Astrocyte (in vitro differentiated cells and primary cell): ENCODE measurements at regions not wholly inside any gene's neighbourhood (a gene's known extent, or its start where the extent isn't known, plus 50 kb on each side); places are given as distances from the start of the nearest gene placed in this dataset.
A peak's percentile ranks its signal among the peaks of the same experiment; 100 is the strongest.

ENCODE experiments used
- DNase-seq: peaks from one replicate; pipeline ENCODE4 v3.0.0-alpha.2; 2010; ENCODE audit warnings: low read depth
- FAIRE-seq: peaks from 2 replicates; lab custom pipeline; 2011; peaks lifted over from hg19 to GRCh38; lab: Jason Lieb, UNC
- H2AFZ ChIP-seq: 2 replicates; pipeline ENCODE4 v1.6.0; 2012; ENCODE audit warnings: low read depth, low read length, inconsistent platforms
- H3K27ac ChIP-seq: 2 replicates; pipeline ENCODE4 v1.5.1; 2011; ENCODE audit warnings: low read depth, low read length, inconsistent platforms
- H3K27me3 ChIP-seq: 2 replicates; pipeline ENCODE4 v1.6.0; 2011; ENCODE audit warnings: low read length, inconsistent platforms; ENCODE audit not compliant: insufficient read depth
- H3K36me3 ChIP-seq: 2 replicates; pipeline ENCODE4 v1.5.1; 2011; ENCODE audit warnings: low read length, inconsistent platforms; ENCODE audit not compliant: insufficient read depth
- H3K4me1 ChIP-seq: 2 replicates; pipeline ENCODE4 v1.5.1; 2011; ENCODE audit warnings: low read length, inconsistent platforms; ENCODE audit not compliant: insufficient read depth
- H3K4me2 ChIP-seq: 2 replicates; pipeline ENCODE4 v1.6.0; 2012; ENCODE audit warnings: low read length, inconsistent platforms
- H3K4me3 ChIP-seq: 2 replicates; pipeline ENCODE4 v1.5.1; 2011; ENCODE audit warnings: low read depth, mild to moderate bottlenecking, low read length, inconsistent platforms; ENCODE audit not compliant: insufficient read depth
- H3K79me2 ChIP-seq: 2 replicates; pipeline ENCODE4 v1.6.0; 2012; ENCODE audit warnings: mild to moderate bottlenecking, low read length, inconsistent platforms; ENCODE audit not compliant: insufficient read depth
- H3K9ac ChIP-seq: 2 replicates; pipeline ENCODE4 v1.6.0; 2012; ENCODE audit warnings: mild to moderate bottlenecking, low read length, inconsistent platforms
- H3K9me3 ChIP-seq: 2 replicates; pipeline ENCODE4 v1.5.1; 2012; ENCODE audit warnings: low read depth, mild to moderate bottlenecking, low read length, inconsistent platforms; ENCODE audit not compliant: insufficient read depth
- H4K20me1 ChIP-seq: 2 replicates; pipeline ENCODE4 v1.6.0; 2012; ENCODE audit warnings: low read length, inconsistent platforms; ENCODE audit not compliant: insufficient read depth
- H3K27ac Mint-ChIP-seq: one replicate; pipeline ENCODE4 v1.8.0; 2021; ENCODE audit warnings: mild to moderate bottlenecking, mixed read lengths; ENCODE audit not compliant: unreplicated experiment
- H3K27me3 Mint-ChIP-seq: one replicate; pipeline ENCODE4 v1.8.0; 2021; ENCODE audit warnings: low read depth, mixed read lengths; ENCODE audit not compliant: unreplicated experiment
- H3K36me3 Mint-ChIP-seq: one replicate; pipeline ENCODE4 v1.8.0; 2021; ENCODE audit warnings: low read depth, mixed read lengths; ENCODE audit not compliant: unreplicated experiment
- H3K4me1 Mint-ChIP-seq: one replicate; pipeline ENCODE4 v1.8.0; 2021; ENCODE audit warnings: low read depth, mixed read lengths; ENCODE audit not compliant: unreplicated experiment
- H3K4me3 Mint-ChIP-seq: one replicate; pipeline ENCODE4 v1.8.0; 2021; ENCODE audit warnings: mild to moderate bottlenecking, moderate library complexity, mixed read lengths; ENCODE audit not compliant: unreplicated experiment
- H3K9me3 Mint-ChIP-seq: one replicate; pipeline ENCODE4 v1.8.0; 2021; ENCODE audit warnings: mild to moderate bottlenecking, mixed read lengths; ENCODE audit not compliant: unreplicated experiment
- EZH2 ChIP-seq: IDR thresholded peaks from 2 replicates; pipeline ENCODE4 v1.6.1; 2012; ENCODE audit warnings: mild to moderate bottlenecking, low read length, inconsistent platforms; ENCODE audit not compliant: insufficient read depth
- TF ChIP-seq, protein P1 (sequence below): IDR thresholded peaks from 2 replicates; pipeline ENCODE4 v1.5.1; 2011; ENCODE audit warnings: low read depth, mild to moderate bottlenecking, inconsistent platforms, low read length, moderate library complexity; ENCODE audit not compliant: insufficient read depth

DNA sequence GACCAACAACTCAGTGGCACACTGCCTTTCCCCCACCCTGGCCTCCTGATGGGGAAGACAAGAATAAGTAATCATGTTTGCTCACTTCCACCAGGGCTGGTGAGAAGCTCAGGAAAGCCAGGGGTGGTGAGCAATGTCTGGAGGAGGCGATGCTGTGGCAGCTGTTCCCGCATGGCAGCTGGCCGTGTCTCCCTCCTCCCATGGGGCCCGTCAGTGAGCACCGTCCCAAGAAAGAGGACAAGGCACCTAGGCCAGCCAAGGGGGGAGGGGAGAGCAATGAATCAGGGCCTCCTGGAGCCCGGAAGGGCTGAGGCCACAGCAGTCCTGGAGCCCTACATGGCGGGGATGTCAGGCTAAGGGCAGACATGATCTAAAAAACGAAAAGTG is 69.2 kb upstream of the INSIG1 start:
- Mint-ChIP-seq H3K4me3 (no peak overlapping the region), H3K27me3 (peaks cover 22% of the 10 kb centered on the region), H3K36me3 (peaks cover 10% of the 10 kb centered on the region), H3K4me1 (peaks cover 39% of the 10 kb centered on the region), H3K9me3 (peaks cover 9% of the 10 kb centered on the region), H3K27ac (peak overlapping the region; percentile 66)
- H3K9ac ChIP-seq, result peak overlapping the region; percentile 11
- peak overlapping the region; percentile 8 for H3K4me2 ChIP-seq
- H3K27ac ChIP-seq, result peak overlapping the region; percentile 52
- H3K27me3 ChIP-seq, result no peaks in the 10 kb centered on the region
- no peak overlapping the region for H3K4me3 ChIP-seq
- DNase-seq (peak; percentile 48), FAIRE-seq (no peak)
- H2AFZ ChIP-seq, result peak overlapping the region; percentile 48
- H3K9me3 ChIP-seq, result no peaks in the 10 kb centered on the region
- no peaks in the 10 kb centered on the region for H3K79me2 ChIP-seq
- H3K4me1 ChIP-seq, result peaks cover 30% of the 10 kb centered on the region
- no peak for TF ChIP-seq EZH2
- TF ChIP-seq, protein P1, sequence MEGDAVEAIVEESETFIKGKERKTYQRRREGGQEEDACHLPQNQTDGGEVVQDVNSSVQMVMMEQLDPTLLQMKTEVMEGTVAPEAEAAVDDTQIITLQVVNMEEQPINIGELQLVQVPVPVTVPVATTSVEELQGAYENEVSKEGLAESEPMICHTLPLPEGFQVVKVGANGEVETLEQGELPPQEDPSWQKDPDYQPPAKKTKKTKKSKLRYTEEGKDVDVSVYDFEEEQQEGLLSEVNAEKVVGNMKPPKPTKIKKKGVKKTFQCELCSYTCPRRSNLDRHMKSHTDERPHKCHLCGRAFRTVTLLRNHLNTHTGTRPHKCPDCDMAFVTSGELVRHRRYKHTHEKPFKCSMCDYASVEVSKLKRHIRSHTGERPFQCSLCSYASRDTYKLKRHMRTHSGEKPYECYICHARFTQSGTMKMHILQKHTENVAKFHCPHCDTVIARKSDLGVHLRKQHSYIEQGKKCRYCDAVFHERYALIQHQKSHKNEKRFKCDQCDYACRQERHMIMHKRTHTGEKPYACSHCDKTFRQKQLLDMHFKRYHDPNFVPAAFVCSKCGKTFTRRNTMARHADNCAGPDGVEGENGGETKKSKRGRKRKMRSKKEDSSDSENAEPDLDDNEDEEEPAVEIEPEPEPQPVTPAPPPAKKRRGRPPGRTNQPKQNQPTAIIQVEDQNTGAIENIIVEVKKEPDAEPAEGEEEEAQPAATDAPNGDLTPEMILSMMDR, result no peak
- H3K36me3 ChIP-seq, result no peaks in the 10 kb centered on the region
- no peaks in the 10 kb centered on the region for H4K20me1 ChIP-seq

DNA sequence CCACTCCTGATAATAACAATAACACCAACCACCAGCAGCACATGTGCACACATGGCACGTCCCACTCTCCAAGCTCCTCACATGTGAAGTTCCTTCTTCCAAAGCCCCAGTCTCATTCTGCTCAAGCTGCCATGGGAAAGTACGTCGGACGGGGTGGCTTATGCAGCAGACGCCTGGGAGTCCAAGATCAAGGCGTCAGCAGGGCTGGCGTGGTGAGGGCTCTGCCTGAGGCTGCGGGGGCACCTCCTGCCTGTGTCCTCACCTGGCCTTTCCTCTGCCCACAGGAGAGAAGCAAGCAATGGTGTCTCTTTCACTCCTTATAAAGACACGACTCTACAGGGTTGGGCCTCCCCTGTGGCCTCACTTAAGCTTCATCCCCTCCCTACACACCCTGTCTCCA is 68.8 kb upstream of the INSIG1 start:
- peak overlapping the region; percentile 11 for H3K9ac ChIP-seq
- FAIRE-seq (no peak), DNase-seq (no peak)
- H3K4me3 ChIP-seq, result no peak overlapping the region
- peaks cover 22% of the 10 kb centered on the region for H3K27me3 Mint-ChIP-seq
- H3K27me3 ChIP-seq, result no peaks in the 10 kb centered on the region
- peaks cover 31% of the 10 kb centered on the region for H3K4me1 ChIP-seq
- H3K27ac Mint-ChIP-seq, result peak overlapping the region; percentile 79
- H3K4me2 ChIP-seq, result peak overlapping the region; percentile 8
- TF ChIP-seq, protein P1, result no peak
- TF ChIP-seq EZH2, result no peak
- peaks cover 10% of the 10 kb centered on the region for H3K36me3 Mint-ChIP-seq
- H3K79me2 ChIP-seq, result no peaks in the 10 kb centered on the region
- H3K4me3 Mint-ChIP-seq, result no peak overlapping the region
- H3K9me3 Mint-ChIP-seq, result peaks cover 9% of the 10 kb centered on the region
- peak overlapping the region; percentile 52 for H3K27ac ChIP-seq
- H3K9me3 ChIP-seq, result no peaks in the 10 kb centered on the region
- H2AFZ ChIP-seq, result no peak overlapping the region
- no peaks in the 10 kb centered on the region for H4K20me1 ChIP-seq
- H3K36me3 ChIP-seq, result no peaks in the 10 kb centered on the region
- peaks cover 39% of the 10 kb centered on the region for H3K4me1 Mint-ChIP-seq

DNA sequence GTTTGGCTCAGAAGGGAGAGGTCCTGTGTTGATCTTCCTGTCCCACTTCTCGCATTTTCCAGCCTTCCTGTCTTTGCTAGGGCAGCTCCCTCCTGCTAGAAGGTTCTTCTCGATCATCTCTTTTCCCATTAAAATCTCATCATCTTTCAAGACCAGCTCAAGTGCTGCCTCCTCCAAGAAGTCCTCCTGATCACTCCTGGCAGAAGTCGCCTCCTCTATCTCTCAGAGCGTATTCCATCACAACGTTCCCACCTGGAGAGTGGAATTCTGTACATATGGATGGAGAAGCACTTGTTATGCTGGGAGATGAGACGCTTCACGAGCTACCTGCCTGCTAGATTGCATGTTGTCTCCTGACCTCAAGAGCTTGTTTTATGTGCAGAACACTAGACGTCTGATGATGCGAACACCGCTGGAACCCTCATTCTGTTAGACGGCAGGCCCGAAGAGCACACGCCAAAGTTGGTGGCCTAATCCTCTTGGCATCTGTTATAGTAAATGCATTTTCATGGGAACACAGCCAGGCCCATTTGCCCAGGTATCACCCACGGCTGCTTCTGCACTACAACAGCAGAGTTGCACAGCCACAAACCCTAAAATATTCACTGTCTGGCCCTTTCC is 68.0 kb upstream of the INSIG1 start:
- Histone ChIP-seq H3K27ac (peak overlapping the region; percentile 76), H3K9me3 (no peaks in the 10 kb centered on the region), H3K79me2 (no peaks in the 10 kb centered on the region), H2AFZ (no peak overlapping the region), H3K27me3 (no peaks in the 10 kb centered on the region), H3K36me3 (no peaks in the 10 kb centered on the region), H4K20me1 (no peaks in the 10 kb centered on the region), H3K4me1 (peaks cover 31% of the 10 kb centered on the region), H3K4me2 (peak overlapping the region; percentile 38), H3K9ac (peak overlapping the region; percentile 45), H3K4me3 (no peak overlapping the region)
- FAIRE-seq, result no peak
- Mint-ChIP-seq H3K4me1 (peaks cover 39% of the 10 kb centered on the region), H3K9me3 (peaks cover 9% of the 10 kb centered on the region), H3K27me3 (peaks cover 22% of the 10 kb centered on the region), H3K27ac (peak overlapping the region; percentile 91), H3K4me3 (no peak overlapping the region), H3K36me3 (peaks cover 10% of the 10 kb centered on the region)
- peak; percentile 57 for DNase-seq
- TF ChIP-seq, protein P1, result no peak
- TF ChIP-seq EZH2, result no peak
